A673 (cell line): ENCODE measurements at regions not wholly inside any gene's neighbourhood (a gene's known extent, or its start where the extent isn't known, plus 50 kb on each side); places are given as distances from the start of the nearest gene placed in this dataset.

ENCODE experiments used
- BruUV-seq: library from RNA; stranded (reverse); fragments of 400-500 nt; replicated peaks from 2 replicates; lab custom pipeline; 2021; lab: Mats Ljungman, UMichigan
- CTCF ChIA-PET: fragments of 300-600 bp; sonication (Branson Sonifier 250); formaldehyde crosslinking; loops from one replicate; lab custom pipeline; 2022; ENCODE audit warnings: antibody characterized with exemption; lab: Charles Lee
- POLR2A ChIA-PET: fragments of 300-600 bp; sonication (Branson Sonifier 250); formaldehyde crosslinking; loops from one replicate; lab custom pipeline; 2022; ENCODE audit warnings: antibody characterized with exemption; ENCODE audit not compliant: low non-redundant PET; lab: Charles Lee
- DNase-seq: peaks from one replicate; pipeline ENCODE4 v3.0.0-alpha.2; 2015; ENCODE audit warnings: low spot score
- H3K27ac ChIP-seq: fragments of 200-600 bp; sonication (generic); 2 replicates; pipeline ENCODE4 v1.5.1; 2016; ENCODE audit warnings: mixed run types, low read depth, mild to moderate bottlenecking, mixed read lengths, antibody characterized with exemption, low read length; ENCODE audit not compliant: poor library complexity, severe bottlenecking
- H3K27me3 ChIP-seq: fragments of 200-600 bp; sonication (generic); replicated peaks from 2 replicates; pipeline ENCODE4 v1.6.1; 2017; ENCODE audit warnings: mixed run types, low read depth, mild to moderate bottlenecking, mixed read lengths, antibody characterized with exemption, low read length; ENCODE audit not compliant: insufficient read depth, poor library complexity
- H3K36me3 ChIP-seq: fragments of 200-600 bp; sonication (generic); 2 replicates; pipeline ENCODE4 v1.6.1; 2016; ENCODE audit warnings: mixed run types, mild to moderate bottlenecking, mixed read lengths, antibody characterized with exemption, low read length; ENCODE audit not compliant: insufficient read depth, poor library complexity, severe bottlenecking
- H3K4me1 ChIP-seq: fragments of 200-600 bp; sonication (generic); 2 replicates; pipeline ENCODE4 v1.6.1; 2017; ENCODE audit warnings: mixed run types, mild to moderate bottlenecking, mixed read lengths, antibody characterized with exemption, low read length; ENCODE audit not compliant: insufficient read depth, poor library complexity, severe bottlenecking
- H3K4me3 ChIP-seq: fragments of 200-600 bp; sonication (generic); 2 replicates; pipeline ENCODE4 v1.5.1; 2016; ENCODE audit warnings: low read depth, mixed run types, mild to moderate bottlenecking, mixed read lengths, low read length; ENCODE audit not compliant: poor library complexity, severe bottlenecking
- H3K9me3 ChIP-seq: fragments of 200-600 bp; sonication (generic); 2 replicates; pipeline ENCODE4 v1.6.1; 2016; ENCODE audit warnings: mixed run types, low read depth, mild to moderate bottlenecking, mixed read lengths, antibody characterized with exemption, low read length; ENCODE audit not compliant: poor library complexity, severe bottlenecking
- CTCF ChIP-seq: fragments of 300-800, 200-600 bp; sonication (generic); conservative IDR thresholded peaks from 2 replicates; pipeline ENCODE4 v1.5.1; 2017; ENCODE audit warnings: low read depth, mild to moderate bottlenecking, antibody characterized with exemption, low read length, moderate library complexity, mixed read lengths
- EZH2 ChIP-seq: fragments of 200-600 bp; sonication (generic); IDR thresholded peaks from 2 replicates; pipeline ENCODE4 v1.6.1; 2017; ENCODE audit warnings: borderline replicate concordance, low read depth, mild to moderate bottlenecking, mixed read lengths, antibody characterized with exemption, low read length; ENCODE audit not compliant: poor library complexity, severe bottlenecking
- intact Hi-C: fragments of 100-400 bp; cut with micrococcal nuclease; formaldehyde crosslinking; loops from one replicate; pipeline ENCODE4 v1.10.0; 2022; ENCODE audit not compliant: unreplicated experiment

- ChIA-PET CTCF (interaction anchor here (0.6 to 1.5 kb wide), 3 partner anchors 39 to 1012 kb away, joined by 3 to 6 read pairs (median 4); no protein-coding TSS in a partner anchor), POLR2A (interaction anchor here (0.6 kb wide), 1 partner anchor 1027 kb away, joined by 8 read pairs; no protein-coding TSS in a partner anchor)
- intact Hi-C loops: loop anchor here (5.0 kb wide), 1 partner anchor 796 kb away; no protein-coding TSS in a partner anchor
- no peak overlapping the region for H3K27ac ChIP-seq
- no peaks in the 10 kb centered on the region for H3K9me3 ChIP-seq
- DNase-seq: peak; percentile 81
- H3K27me3 ChIP-seq: no peaks in the 10 kb centered on the region
- no peak overlapping the region for H3K4me3 ChIP-seq
- no peaks in the 10 kb centered on the region for H3K36me3 ChIP-seq
- no peaks in the 10 kb centered on the region for H3K4me1 ChIP-seq
- no peak for TF ChIP-seq EZH2
- peak; percentile 84 for TF ChIP-seq CTCF
- no TSS peak for BruUV-seq
Observed at GRCh38 chr5:108681079-108681921, 66.4 kb upstream of the FER start.

DNA sequence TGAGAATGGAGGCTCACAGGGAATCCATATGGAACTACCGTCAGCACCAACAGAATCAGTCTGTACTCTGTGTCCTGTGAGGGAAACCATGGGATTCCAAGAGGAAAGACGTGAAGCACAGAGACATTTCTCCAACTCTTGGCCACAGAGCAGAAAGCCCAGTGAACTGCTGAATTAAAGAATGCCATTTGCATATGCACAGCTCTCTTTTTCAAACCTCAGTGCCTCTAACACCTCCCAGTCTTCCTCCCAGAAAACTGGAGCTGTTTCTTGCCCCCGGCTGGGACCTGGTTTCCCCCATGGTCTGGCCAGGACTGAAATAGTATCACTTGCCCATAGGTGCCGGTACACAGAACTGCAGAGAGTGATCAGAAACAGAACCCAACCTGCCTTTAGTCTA, 69.6 kb upstream of the FER start:
- TF ChIP-seq CTCF: no peak
- no peak for TF ChIP-seq EZH2
- Histone ChIP-seq H3K36me3 (no peaks in the 10 kb centered on the region), H3K9me3 (no peaks in the 10 kb centered on the region), H3K27me3 (no peaks in the 10 kb centered on the region), H3K4me3 (no peak overlapping the region), H3K27ac (no peak overlapping the region), H3K4me1 (no peaks in the 10 kb centered on the region)
- CTCF ChIA-PET: no interaction called here
- no peak for DNase-seq
- POLR2A ChIA-PET: no interaction called here
- intact Hi-C loops: no loop called here
- no TSS peak for BruUV-seq

DNA sequence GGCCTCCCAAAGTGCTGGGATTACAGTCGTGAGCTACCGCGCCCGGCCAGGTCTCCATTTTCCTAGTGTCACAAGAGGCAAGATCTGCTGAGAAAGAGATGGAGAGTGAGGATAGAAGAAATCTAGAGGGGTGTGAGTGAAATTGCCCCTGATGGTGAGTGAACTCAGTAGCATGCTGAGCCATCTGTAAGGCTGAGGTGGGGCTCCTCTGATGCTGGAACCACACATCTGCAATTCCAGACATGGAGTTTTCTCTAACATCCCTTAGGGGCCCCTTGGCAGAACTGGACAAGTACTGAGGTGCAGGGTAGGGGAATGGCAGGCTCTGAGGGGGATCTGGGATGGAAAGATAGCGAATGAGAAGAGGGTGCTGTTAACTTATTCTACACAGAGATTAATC, 72.0 kb upstream of the FER start:
- H3K27ac ChIP-seq: no peak overlapping the region
- peaks cover under 1% of the 10 kb centered on the region for H3K4me1 ChIP-seq
- H3K36me3 ChIP-seq: no peaks in the 10 kb centered on the region
- intact Hi-C loops: no loop called here
- no peaks in the 10 kb centered on the region for H3K27me3 ChIP-seq
- DNase-seq: no peak
- ChIA-PET CTCF (no interaction called here), POLR2A (no interaction called here)
- TF ChIP-seq CTCF (no peak), EZH2 (no peak)
- H3K9me3 ChIP-seq: no peaks in the 10 kb centered on the region
- no TSS peak for BruUV-seq
- H3K4me3 ChIP-seq: no peak overlapping the region
